GM18907 (cell line): ENCODE measurements at regions not wholly inside any gene's neighbourhood (a gene's known extent, or its start where the extent isn't known, plus 50 kb on each side); places are given as distances from the start of the nearest gene placed in this dataset.
"Not testable (repeated sequence)": the region's sequence is repeated elsewhere in the genome, so short reads cannot be mapped to it uniquely, and the experiment has no call there.

Experiments used
- ATAC-seq: cut with Tn5 transposase; IDR thresholded peaks from one replicate; pipeline ENCODE4 v1.9.1; 2021; ENCODE audit warnings: mild to moderate bottlenecking, moderate library complexity; ENCODE audit not compliant: unreplicated experiment

- ATAC-seq: no peak
These were observed 290.2 kb downstream of the SPATA17 start for GRCh38 chr1:217921126-217921904.

- ATAC-seq: no peak
These were observed 293.8 kb downstream of the SPATA17 start for GRCh38 chr1:217924924-217925323.

- no peak for ATAC-seq
These were observed 298.2 kb downstream of the SPATA17 start for GRCh38 chr1:217929213-217929885.

GRCh38 chr1:217943361-217943760, 312.2 kb downstream of the SPATA17 start:
- ATAC-seq: no peak

- no peak for ATAC-seq
These were observed 313.4 kb downstream of the SPATA17 start for GRCh38 chr1:217944550-217944949.

- no peak for ATAC-seq
These were observed 315.4 kb downstream of the SPATA17 start for GRCh38 chr1:217946511-217946910.

- ATAC-seq: no peak
These were observed 317.6 kb downstream of the SPATA17 start for GRCh38 chr1:217948741-217949140.

- ATAC-seq: no peak
These were observed 322.2 kb downstream of the SPATA17 start for GRCh38 chr1:217953330-217953729.

GRCh38 chr1:217953922-217954321, 322.8 kb downstream of the SPATA17 start:
- ATAC-seq: no peak

- ATAC-seq: no peak
These were observed 324.6 kb downstream of the SPATA17 start for GRCh38 chr1:217955723-217956122.

- ATAC-seq: no peak
These were observed 319.8 kb upstream of the RRP15 start for GRCh38 chr1:217965156-217965786.

- ATAC-seq: no peak
These were observed 317.0 kb upstream of the RRP15 start for GRCh38 chr1:217968085-217968484.

- no peak for ATAC-seq
These were observed 315.7 kb upstream of the RRP15 start for GRCh38 chr1:217969428-217969827.

GRCh38 chr1:217977943-217978342, 307.1 kb upstream of the RRP15 start:
- no peak for ATAC-seq

GRCh38 chr1:217981430-217981829, 303.7 kb upstream of the RRP15 start:
- no peak for ATAC-seq

GRCh38 chr1:217982331-217983050, 302.6 kb upstream of the RRP15 start:
- no peak for ATAC-seq

- ATAC-seq: no peak
These were observed 302.1 kb upstream of the RRP15 start for GRCh38 chr1:217983051-217983375.

GRCh38 chr1:217985641-217986040, 299.5 kb upstream of the RRP15 start:
- ATAC-seq: no peak

GRCh38 chr1:217989510-217989909, 295.6 kb upstream of the RRP15 start:
- no peak for ATAC-seq

- ATAC-seq: no peak
These were observed 291.7 kb upstream of the RRP15 start for GRCh38 chr1:217993439-217993838.

- not testable (repeated sequence) for ATAC-seq
These were observed 276.8 kb upstream of the RRP15 start for GRCh38 chr1:218008296-218008695.
